Astrocyte of the spinal cord (primary cell): ENCODE measurements at regions not wholly inside any gene's neighbourhood (a gene's known extent, or its start where the extent isn't known, plus 50 kb on each side); places are given as distances from the start of the nearest gene placed in this dataset.

Experiments used
- DNase-seq: peaks from one replicate; pipeline ENCODE4 v3.0.0; 2011; ENCODE audit warnings: low read depth, low spot score
- H3K4me3 ChIP-seq: 2 replicates; pipeline ENCODE4 v1.5.1; 2011; ENCODE audit warnings: low read depth, mild to moderate bottlenecking, low read length, moderate library complexity
- in situ Hi-C: cut with HindIII; loops from 2 replicates; pipeline ENCODE4 v1.10.0; 2017; ENCODE audit warnings: low sequenced_read_pairs
- TF ChIP-seq, protein P1 (sequence below): IDR thresholded peaks from 2 replicates; pipeline ENCODE4 v1.5.1; 2012; ENCODE audit warnings: low read depth, mild to moderate bottlenecking, low read length, inconsistent platforms

DNA sequence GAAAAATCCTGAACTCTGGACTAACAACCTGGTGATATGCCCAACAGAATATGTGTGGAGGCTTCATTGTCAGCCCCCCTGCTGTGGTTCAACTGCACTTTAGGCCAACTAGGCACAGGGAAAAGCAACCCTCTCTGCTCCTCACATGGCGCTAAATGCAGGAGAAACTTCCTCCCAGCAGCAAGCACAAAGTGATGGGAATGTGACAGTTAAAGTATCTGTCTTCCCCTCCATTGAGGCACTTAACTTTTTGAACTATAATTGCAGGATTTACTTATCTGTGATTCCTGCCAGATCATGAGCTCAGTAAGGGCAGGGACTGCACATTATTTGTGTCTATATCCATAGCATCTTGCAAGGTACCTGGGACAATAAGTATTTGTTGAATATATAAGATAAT, 981.2 kb upstream of the KLHL29 start:
- in situ Hi-C loops = no loop called here
- H3K4me3 ChIP-seq = no peak overlapping the region
- TF ChIP-seq, protein P1, sequence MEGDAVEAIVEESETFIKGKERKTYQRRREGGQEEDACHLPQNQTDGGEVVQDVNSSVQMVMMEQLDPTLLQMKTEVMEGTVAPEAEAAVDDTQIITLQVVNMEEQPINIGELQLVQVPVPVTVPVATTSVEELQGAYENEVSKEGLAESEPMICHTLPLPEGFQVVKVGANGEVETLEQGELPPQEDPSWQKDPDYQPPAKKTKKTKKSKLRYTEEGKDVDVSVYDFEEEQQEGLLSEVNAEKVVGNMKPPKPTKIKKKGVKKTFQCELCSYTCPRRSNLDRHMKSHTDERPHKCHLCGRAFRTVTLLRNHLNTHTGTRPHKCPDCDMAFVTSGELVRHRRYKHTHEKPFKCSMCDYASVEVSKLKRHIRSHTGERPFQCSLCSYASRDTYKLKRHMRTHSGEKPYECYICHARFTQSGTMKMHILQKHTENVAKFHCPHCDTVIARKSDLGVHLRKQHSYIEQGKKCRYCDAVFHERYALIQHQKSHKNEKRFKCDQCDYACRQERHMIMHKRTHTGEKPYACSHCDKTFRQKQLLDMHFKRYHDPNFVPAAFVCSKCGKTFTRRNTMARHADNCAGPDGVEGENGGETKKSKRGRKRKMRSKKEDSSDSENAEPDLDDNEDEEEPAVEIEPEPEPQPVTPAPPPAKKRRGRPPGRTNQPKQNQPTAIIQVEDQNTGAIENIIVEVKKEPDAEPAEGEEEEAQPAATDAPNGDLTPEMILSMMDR = no peak
- DNase-seq = no peak

DNA sequence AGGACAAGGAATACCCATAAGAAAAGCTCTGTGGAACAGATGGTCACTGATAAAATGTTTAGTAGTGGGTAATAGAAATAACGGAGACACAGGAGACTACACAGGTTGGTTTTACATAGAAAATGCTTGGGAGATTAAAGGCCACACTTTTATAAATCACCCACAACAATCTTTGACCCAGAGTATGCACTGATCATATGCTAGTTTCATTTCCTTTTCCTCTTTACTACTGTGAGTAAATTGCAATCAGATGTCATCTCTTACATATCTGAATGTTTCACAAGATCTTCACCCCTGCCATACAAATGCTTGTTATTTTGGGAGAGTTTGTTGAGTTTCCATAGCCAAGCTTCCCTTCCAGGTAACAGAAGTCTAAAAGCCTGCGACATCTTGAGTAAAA, 978.4 kb upstream of the KLHL29 start:
- H3K4me3 ChIP-seq = no peak overlapping the region
- no peak for DNase-seq
- in situ Hi-C loops = no loop called here
- TF ChIP-seq, protein P1 = no peak

DNA sequence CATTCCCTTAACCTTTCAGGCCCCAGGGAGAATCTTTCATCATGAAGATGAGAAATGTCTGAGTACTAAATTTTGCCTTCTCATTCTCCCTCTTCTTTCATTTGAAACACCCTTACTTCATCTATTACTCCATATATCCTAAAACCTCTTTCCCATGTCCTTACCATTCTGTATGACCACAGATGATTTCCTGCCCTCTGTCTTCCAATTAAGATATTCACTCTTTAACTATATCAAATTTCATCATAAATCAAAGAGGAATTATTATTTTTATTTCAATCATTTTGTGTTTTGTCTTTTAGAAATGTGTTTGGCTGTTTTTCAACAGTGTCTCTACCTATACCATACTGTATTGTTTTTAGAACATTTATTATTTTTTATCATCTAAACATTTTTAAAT, 964.9 kb upstream of the KLHL29 start:
- TF ChIP-seq, protein P1 = no peak
- in situ Hi-C loops = no loop called here
- no peak for DNase-seq
- H3K4me3 ChIP-seq = no peak overlapping the region

DNA sequence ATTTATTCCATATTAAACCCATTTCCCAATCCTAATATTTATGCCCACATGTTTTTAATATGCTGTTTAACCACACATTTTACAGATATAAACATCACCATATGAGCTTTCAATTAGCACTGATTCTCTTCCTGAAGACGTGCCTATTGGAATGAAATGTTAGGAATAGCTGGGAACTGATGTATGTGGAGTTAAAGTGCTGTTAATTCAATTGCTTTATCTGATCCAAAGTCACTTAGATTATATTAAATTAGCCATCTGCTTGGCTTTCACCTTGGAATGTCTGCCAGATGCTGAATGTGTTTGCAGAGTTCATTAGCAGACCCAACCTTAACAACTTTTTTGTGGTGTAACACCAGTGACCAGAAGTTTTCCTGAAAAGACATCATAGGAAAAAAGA, 942.9 kb upstream of the KLHL29 start:
- DNase-seq = no peak
- TF ChIP-seq, protein P1 = no peak
- H3K4me3 ChIP-seq = no peak overlapping the region
- in situ Hi-C loops = no loop called here

DNA sequence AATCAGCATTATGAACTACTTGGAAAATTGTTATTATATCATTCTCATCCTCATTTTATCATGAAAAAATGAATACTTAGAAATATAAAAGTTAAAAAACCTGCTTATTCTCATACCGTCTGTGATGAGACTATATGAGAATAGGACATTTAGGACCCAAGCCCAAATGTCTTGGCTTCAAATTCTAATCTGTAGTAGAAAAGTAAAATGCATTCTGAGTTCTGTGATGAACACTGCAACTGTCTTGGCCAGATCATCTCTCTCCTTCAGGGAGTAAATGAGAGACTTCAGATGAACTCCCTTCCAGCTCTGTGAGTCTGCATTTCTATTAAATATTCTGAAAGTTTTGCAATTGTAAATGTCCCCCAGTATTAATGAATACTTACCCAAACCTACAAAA, 940.7 kb upstream of the KLHL29 start:
- DNase-seq = no peak
- H3K4me3 ChIP-seq = no peak overlapping the region
- TF ChIP-seq, protein P1 = no peak
- in situ Hi-C loops = no loop called here

DNA sequence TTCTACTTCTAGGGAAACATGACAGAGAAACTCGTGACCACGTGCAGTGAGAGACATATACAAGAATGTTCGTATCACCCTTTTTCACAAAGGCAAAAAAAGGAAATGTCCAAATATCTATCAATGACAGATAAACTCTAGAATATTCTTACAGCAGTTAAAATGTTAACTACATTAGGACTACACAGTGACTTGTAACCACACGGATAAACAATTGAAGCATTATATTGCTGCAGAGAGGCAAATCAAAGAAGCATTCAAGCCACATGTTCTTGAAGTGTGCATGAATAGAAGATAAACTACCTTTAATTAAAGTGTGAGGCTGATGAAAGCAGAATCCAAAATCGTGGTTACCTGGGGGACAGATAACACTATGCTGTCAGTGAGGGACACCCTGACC, 935.3 kb upstream of the KLHL29 start:
- no peak for DNase-seq
- TF ChIP-seq, protein P1 = no peak
- H3K4me3 ChIP-seq = no peak overlapping the region
- in situ Hi-C loops = no loop called here

DNA sequence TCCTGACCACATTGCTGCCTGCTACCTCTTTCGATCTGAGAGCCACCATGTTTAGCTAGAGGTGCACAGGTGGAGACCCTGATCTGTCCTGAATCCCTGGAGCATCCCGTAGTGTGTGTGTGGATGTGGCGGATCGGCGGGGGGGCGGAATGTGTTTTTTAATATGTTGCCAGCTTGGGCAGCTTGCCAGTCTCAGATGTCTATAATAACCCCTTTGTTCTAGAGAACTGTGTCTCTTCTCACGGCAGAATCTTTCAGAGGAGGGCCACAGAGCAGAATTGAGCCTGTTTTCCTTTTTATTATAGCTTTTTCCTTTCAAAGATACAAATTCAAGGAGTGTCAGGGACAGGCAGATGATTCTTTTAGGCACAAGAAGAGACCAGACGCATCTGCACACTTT, 934.1 kb upstream of the KLHL29 start:
- H3K4me3 ChIP-seq = no peak overlapping the region
- in situ Hi-C loops = no loop called here
- no peak for DNase-seq
- TF ChIP-seq, protein P1 = no peak
